ENCODE measurements at regions not wholly inside any gene's neighbourhood (a gene's known extent, or its start where the extent isn't known, plus 50 kb on each side); places are given as distances from the start of the nearest gene placed in this dataset.

- no peak for DNase-seq
Observed at GRCh38 chr13:74644229-74644628, 510.0 kb upstream of the KLF12 start.

- no peak for DNase-seq
Observed at GRCh38 chr13:74641586-74641985, 507.4 kb upstream of the KLF12 start.

GRCh38 chr13:74633734-74634133, 499.5 kb upstream of the KLF12 start:
- DNase-seq, result no peak

- DNase-seq, result no peak
Observed at GRCh38 chr13:74629985-74630384, 495.8 kb upstream of the KLF12 start.

- no peak for DNase-seq
Observed at GRCh38 chr13:74625541-74625940, 491.3 kb upstream of the KLF12 start.

- DNase-seq, result no peak
Observed at GRCh38 chr13:74623761-74624160, 489.6 kb upstream of the KLF12 start.

GRCh38 chr13:74622284-74622683, 488.1 kb upstream of the KLF12 start:
- no peak for DNase-seq

- no peak for DNase-seq
Observed at GRCh38 chr13:74620711-74621110, 486.5 kb upstream of the KLF12 start.

- no peak for DNase-seq
Observed at GRCh38 chr13:74620308-74620707, 486.1 kb upstream of the KLF12 start.

- DNase-seq, result no peak
Observed at GRCh38 chr13:74597526-74597925, 463.3 kb upstream of the KLF12 start.

- DNase-seq, result no peak
Observed at GRCh38 chr13:74596691-74597090, 462.5 kb upstream of the KLF12 start.

- DNase-seq, result no peak
Observed at GRCh38 chr13:74593688-74594087, 459.5 kb upstream of the KLF12 start.

GRCh38 chr13:74586847-74587246, 452.6 kb upstream of the KLF12 start:
- no peak for DNase-seq

- no peak for DNase-seq
Observed at GRCh38 chr13:74576420-74576819, 442.2 kb upstream of the KLF12 start.

- peak; percentile 45 to 67 for DNase-seq
Observed at GRCh38 chr13:74575729-74576125, 441.5 kb upstream of the KLF12 start.

- no peak for DNase-seq
Observed at GRCh38 chr13:74574964-74575728, 440.9 kb upstream of the KLF12 start.

- peak in 1 of 2 donors; percentile 33 for DNase-seq
Observed at GRCh38 chr13:74573654-74574053, 439.4 kb upstream of the KLF12 start.

- DNase-seq, result no peak
Observed at GRCh38 chr13:74571811-74572210, 437.6 kb upstream of the KLF12 start.

- DNase-seq, result no peak
Observed at GRCh38 chr13:74570834-74571233, 436.6 kb upstream of the KLF12 start.

GRCh38 chr13:74570046-74570445, 435.8 kb upstream of the KLF12 start:
- DNase-seq, result no peak

- no peak for DNase-seq
Observed at GRCh38 chr13:74569251-74569650, 435.0 kb upstream of the KLF12 start.

- no peak for DNase-seq
Observed at GRCh38 chr13:74567485-74567884, 433.3 kb upstream of the KLF12 start.

- DNase-seq, result no peak
Observed at GRCh38 chr13:74562381-74562780, 428.2 kb upstream of the KLF12 start.

GRCh38 chr13:74561155-74561554, 427.0 kb upstream of the KLF12 start:
- DNase-seq, result no peak

GRCh38 chr13:74560325-74560724, 426.1 kb upstream of the KLF12 start:
- DNase-seq, result no peak
